SK-N-MC (cell line): ENCODE measurements at regions not wholly inside any gene's neighbourhood (a gene's known extent, or its start where the extent isn't known, plus 50 kb on each side); places are given as distances from the start of the nearest gene placed in this dataset.

Experiments
- EZH2 ChIP-seq: fragments of 200-600 bp; sonication (generic); IDR thresholded peaks from one replicate; pipeline ENCODE4 v1.6.1; 2017; ENCODE audit warnings: antibody characterized with exemption
- POLR2AphosphoS5 ChIP-seq: IDR thresholded peaks from 2 replicates; pipeline ENCODE4 v1.6.1; 2012; ENCODE audit warnings: mild to moderate bottlenecking, low read depth, low read length, borderline replicate concordance

DNA sequence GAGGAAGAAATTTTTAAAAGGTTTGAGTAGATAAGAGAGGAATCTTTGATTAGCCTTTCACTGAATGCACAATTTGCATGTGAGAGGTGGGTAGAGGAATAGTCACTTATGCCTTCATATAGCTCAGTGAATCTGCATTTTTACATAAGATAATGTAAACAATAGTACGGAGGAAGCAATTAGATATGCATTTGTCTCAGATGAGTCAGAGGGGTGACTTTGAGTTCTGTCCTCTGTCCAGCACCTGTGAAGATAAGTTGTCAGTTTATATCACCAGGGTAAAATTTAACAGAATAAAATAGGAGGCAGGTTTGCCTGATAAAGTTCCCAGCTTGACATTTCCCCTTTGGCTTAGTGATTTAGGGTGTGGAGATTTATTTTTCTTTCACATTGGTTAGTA, 841.9 kb downstream of the PCDH18 start:
- TF ChIP-seq EZH2 (no peak), POLR2AphosphoS5 (no peak)
